ENCODE measurements at regions not wholly inside any gene's neighbourhood (a gene's known extent, or its start where the extent isn't known, plus 50 kb on each side); places are given as distances from the start of the nearest gene placed in this dataset.

- TF ChIP-seq EZH2phosphoT487 (IDR thresholded peaks at IDR 0.05; ENCODE audit: low read depth, severe bottlenecking, unreplicated experiment): no peak
- TF ChIP-seq CTCF (IDR thresholded peaks at IDR 0.05; ENCODE audit: poor library complexity): no peak
- TF ChIP-seq EZH2 (IDR thresholded peaks at IDR 0.05; ENCODE audit: borderline replicate concordance): no peak
These were observed 219.4 kb downstream of the MAF start for GRCh38 chr16:79380995-79381602.
